NCI-H2029 treated with DMSO at 0.1 percent for 48 hours (cell line): ENCODE measurements at regions not wholly inside any gene's neighbourhood (a gene's known extent, or its start where the extent isn't known, plus 50 kb on each side); places are given as distances from the start of the nearest gene placed in this dataset.

ENCODE experiments used
- DNase-seq: peaks from one replicate; lab custom pipeline; 2025; lab: John Stamatoyannopoulos, UW

GRCh38 chr20:48463916-48464315 is 363.9 kb downstream of the PREX1 start:
- DNase-seq: no peak

DNA sequence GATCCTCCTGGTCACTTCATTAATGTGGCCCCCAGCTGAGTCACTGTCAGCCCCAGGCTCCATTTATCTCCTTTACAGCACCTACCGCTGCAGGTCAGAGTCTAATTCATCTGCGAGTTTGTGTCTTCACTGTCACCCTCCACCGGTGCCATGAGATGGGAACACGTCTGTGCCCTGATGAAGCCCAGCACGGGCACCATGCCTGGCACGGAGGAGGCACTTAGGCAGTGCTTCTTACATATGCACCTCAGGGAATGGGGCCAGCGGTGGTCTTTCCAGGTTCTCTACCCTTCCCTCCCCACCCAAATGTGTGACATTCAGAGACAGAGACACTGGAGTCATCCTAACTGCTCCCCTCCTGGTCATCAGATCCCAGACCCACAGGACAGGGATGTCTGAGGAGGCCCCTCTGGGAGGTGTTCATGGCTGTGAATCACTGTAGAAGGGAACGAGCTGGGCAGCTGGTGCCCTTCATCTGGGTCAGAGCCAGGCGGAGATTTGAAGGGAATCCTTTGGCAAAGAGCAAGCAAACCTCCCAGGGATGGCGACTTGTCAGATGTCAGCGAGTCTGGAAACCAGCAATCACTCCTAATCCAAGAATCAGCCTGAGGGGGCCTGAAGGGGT is 364.6 kb downstream of the PREX1 start:
- DNase-seq: no peak

- no peak for DNase-seq
Measured at GRCh38 chr20:48461735-48462119, 366.1 kb downstream of the PREX1 start.

DNA sequence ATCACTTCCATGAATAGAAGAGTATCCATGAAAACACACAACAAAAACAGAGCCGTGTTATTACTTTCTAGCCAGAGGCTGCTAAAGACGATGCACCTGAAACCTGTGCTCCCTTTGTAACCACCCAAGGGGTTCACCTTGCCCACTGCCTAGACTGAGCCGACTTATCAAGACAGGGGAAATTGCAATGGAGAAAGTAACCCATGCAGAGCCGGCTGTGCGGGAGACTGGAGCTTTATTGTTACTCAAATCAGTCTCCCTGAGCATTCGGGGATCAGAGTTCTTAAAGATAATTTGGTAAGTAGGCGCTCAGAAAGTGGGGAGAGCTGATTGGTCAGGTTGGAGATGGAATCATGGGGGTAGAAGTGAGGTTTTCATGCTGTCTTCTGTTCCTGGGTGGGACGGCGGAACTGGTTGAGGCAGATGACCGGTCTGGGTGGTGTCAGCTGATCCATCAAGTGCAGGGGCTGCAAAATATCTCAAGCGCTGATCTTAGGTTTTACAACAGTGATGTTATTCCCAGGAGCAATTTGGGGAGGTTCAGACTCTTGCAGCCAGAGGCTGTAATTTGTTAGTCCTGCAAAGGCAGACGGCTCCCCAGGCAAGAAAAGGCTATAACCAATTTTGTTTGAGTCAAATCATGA is 366.6 kb downstream of the PREX1 start:
- no peak for DNase-seq

DNA sequence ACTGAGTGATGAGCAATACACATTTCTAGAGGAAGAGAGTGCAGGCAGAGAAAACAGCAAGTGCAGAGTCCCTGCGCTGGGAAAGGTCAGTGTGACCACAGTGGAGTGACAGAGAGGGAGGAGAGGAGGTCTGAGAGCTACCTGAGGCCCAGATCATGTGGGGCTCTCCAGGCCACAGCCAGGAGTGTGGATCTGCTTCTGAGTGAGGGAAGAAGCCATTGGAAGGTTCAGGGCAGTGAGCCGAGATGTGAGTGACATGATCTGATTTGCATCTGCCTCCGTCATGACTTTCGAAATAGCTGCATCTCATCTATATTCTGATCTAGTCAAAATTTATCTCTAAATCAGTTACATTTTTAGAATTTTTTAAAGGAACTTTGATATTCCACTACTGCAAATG is 367.1 kb downstream of the PREX1 start:
- DNase-seq: no peak

DNA sequence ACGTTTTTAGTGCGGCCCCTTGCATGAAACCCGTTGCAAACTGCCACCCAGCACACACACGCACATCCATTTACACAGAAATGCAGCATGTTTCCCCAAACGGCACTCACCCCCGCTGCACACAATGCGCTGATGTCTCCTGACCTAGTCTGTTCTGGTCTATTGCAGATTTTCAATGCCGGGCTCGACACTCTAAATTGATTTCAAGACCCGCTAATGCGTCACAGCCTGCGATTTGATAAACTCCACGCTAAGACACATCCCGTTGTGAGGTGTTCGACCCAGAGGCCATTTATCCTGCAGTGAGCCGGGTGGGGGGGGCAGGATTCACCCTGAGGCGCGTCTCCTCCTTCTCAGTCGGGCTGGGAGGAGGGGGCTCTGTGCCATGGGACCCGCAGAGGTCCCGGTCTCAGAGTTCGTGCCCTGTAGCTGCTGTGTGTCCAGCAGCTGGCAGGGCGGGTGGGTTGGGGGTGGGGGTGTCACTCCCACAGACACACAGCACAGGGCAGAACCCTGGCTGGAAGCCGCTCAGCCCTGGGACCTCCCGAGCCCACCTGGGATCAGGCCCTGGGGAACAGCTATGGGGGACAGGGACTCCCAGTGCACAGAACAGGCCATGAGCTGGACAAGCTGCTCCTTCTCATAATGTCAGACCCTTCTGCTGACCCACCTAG is 367.9 kb downstream of the PREX1 start:
- DNase-seq: no peak

DNA sequence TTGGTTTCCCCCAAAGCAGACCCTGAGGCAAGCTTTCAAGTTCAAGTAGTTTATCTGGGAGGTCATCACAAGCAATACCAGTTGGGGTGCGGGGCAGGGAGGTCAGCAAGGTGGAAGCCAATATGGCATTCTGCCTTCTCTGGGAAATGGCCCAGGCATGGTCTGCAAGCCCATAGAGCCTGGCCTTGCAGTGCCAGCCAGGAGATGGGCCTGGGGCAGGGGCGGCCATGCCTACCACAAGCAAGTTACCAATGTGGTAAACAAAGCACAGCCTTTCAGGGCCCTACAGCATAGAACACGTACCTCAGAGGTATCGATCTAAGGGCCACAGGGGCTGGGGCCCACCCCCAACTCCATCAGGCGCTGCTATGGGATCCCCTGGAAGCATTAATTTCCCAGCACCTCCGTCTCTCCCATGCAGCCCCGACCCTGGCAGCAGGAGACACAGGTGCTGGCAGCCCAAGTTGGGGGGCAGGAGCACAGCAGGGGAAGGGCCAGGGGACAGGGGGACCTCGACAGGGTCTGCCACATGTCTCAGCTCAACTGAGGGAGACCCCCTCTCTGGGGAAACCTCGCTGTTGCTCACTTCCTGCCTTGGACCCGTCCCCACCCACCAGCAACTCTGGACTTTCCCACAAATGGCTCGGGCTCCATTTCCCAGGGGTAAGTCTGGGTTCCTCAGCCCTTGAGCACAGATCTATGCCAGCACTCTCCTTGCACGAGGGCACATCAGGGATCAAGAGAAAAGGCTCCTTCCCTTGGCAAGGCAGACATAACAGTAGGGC is 369.0 kb downstream of the PREX1 start:
- DNase-seq: no peak

GRCh38 chr20:48458003-48458377 is 369.8 kb downstream of the PREX1 start:
- no peak for DNase-seq

- DNase-seq: no peak
Measured at GRCh38 chr20:48457193-48458002, 370.4 kb downstream of the PREX1 start.

- no peak for DNase-seq
Measured at GRCh38 chr20:48456366-48457192, 371.2 kb downstream of the PREX1 start.

- DNase-seq: no peak
Measured at GRCh38 chr20:48455651-48456365, 372.0 kb downstream of the PREX1 start.

- DNase-seq: no peak
Measured at GRCh38 chr20:48454671-48455490, 372.9 kb downstream of the PREX1 start.

DNA sequence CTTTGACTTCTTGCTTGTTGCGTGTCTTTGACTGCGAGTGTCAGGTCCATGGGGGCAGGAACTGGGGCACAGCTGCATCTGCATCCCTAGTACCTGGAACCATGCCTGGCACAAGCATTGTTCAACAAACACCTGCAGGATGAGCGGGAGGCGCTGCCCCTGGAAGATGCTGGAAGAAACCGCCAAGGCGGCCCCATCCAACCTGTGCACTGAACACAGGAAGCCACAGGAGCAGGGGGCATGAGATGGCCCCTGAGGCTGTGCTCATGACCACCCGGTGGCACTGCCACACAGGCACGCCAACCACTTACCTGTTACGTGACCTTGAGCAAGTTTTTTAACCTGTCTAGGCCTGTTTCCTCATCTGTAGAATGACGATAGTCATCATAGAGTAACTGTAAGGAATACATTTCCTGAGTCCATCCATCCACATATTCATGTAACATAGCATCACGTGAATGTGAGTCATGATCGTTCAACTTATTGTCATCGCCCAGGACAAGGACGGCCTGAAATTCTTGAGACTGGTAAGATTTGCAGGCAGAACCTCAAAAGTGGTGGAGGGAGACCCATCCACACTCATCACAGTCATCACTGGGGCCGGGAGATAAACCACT is 374.2 kb downstream of the PREX1 start:
- no peak for DNase-seq

GRCh38 chr20:48451401-48451800 is 376.4 kb downstream of the PREX1 start:
- DNase-seq: no peak

DNA sequence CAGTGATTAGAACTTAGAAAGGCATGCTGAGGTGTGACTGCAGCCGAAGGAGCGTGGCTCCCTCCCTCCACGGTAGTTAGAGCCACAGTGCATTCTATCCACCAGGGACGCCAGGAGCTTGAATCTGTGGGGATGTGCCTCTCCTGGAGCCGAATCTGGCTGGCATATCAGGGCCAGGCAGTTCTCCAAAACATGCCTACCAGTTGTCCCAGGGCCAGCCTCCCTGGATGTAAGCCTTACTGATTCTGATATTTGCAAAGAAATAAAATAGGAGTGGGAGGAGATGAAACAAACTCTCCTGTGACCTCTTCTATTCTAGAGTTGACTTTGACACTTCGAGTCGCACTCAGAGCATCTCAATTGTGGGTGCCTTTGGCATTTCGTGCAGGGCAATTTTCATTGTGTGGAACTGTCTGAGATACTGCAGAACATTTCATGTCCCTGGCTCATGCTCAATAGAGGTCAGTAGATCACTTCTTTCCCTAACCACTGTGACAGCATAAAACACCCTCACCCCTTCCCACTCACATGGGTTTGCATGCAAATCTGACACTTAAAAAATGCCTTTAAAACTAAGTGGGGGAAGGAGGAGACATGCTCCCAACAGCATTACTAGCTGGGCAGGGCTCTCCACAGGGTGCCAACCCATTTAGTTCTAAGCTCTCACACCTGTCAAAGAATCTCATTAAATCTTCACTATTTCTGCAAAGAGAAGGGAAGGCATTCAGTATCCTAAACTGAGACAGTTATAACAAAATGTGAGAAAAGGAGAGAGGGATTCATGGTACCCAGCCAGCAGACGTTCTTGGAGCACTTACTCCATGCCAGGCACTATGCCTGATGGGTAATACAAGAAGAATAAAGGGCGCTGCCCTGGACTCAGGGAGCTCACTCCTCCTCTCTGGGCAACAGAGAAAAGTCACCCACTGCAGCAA is 378.9 kb downstream of the PREX1 start:
- DNase-seq: no peak

GRCh38 chr20:48447456-48447855 is 380.3 kb downstream of the PREX1 start:
- DNase-seq: no peak

DNA sequence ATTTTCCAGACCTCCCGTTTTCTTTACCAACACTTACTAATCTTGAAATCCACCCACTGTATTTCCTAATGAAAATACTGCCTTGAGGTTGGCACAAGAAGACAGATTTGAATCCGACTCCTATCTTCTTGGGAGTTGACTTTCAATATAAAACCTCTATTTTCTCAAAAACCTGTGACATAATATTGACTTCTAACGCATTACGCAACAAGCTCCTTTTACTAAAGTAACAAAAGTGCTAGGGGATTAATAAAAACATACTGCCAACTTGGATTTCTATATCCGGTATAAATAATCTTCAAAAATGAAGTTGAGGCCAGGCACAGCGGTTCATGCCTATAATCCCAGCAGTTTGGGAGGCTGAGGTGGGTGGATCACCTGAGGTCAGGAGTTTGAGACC is 382.0 kb downstream of the PREX1 start:
- DNase-seq: no peak

DNA sequence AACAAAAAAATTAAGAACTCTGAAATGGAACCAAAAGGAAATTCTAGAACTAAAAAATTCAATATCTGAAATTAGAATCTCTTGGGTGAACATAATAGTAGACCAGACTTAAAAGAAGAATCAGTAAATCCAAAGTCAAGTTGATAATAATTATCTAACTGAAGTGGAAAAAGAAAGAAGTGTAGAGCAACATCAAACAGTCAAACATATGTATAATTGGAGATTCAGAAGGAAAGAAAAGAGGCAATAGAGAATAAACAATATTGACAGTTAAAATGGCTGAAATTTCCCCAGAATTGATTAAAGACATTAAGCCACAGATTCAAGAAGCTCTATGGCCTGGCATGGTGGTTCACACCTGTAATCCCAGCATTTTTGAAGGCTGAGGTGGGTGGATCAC is 383.6 kb downstream of the PREX1 start:
- no peak for DNase-seq
